NT2/D1 (cell line): ENCODE measurements at regions not wholly inside any gene's neighbourhood (a gene's known extent, or its start where the extent isn't known, plus 50 kb on each side); places are given as distances from the start of the nearest gene placed in this dataset.

Experiments used
- DNase-seq: peaks from one replicate; pipeline ENCODE4 v3.0.0-alpha.2; 2011; ENCODE audit warnings: low read depth, low spot score
- H3K27me3 ChIP-seq: 2 replicates; pipeline ENCODE4 v1.6.0; 2011; ENCODE audit warnings: mild to moderate bottlenecking; ENCODE audit not compliant: insufficient read length, insufficient read depth
- H3K36me3 ChIP-seq: 2 replicates; pipeline ENCODE4 v1.6.1; 2011; ENCODE audit warnings: mild to moderate bottlenecking, low read length, mixed read lengths; ENCODE audit not compliant: insufficient read depth, insufficient read length
- H3K4me1 ChIP-seq: 2 replicates; pipeline ENCODE4 v1.5.1; 2011; ENCODE audit not compliant: insufficient read depth, insufficient read length
- H3K4me3 ChIP-seq: 2 replicates; pipeline ENCODE4 v1.5.1; 2011; ENCODE audit warnings: low read depth; ENCODE audit not compliant: insufficient read length
- H3K9ac ChIP-seq: 2 replicates; pipeline ENCODE4 v1.6.0; 2011; ENCODE audit warnings: low read depth; ENCODE audit not compliant: insufficient read length
- H3K9me3 ChIP-seq: 2 replicates; pipeline ENCODE4 v1.5.1; 2011; ENCODE audit warnings: mild to moderate bottlenecking, low read length; ENCODE audit not compliant: insufficient read depth
- SUZ12 ChIP-seq: IDR thresholded peaks from 2 replicates; pipeline ENCODE4 v1.6.1; 2011; ENCODE audit not compliant: insufficient read length, insufficient read depth; ENCODE audit errors: extremely low read depth
- YY1 ChIP-seq: IDR thresholded peaks from 2 replicates; pipeline ENCODE4 v1.6.1; 2011; ENCODE audit not compliant: insufficient read length, insufficient read depth
- ZNF274 ChIP-seq: IDR thresholded peaks from 2 replicates; pipeline ENCODE4 v1.6.1; 2011; ENCODE audit warnings: mild to moderate bottlenecking, low read depth, low read length

- H3K27me3 ChIP-seq: no peaks in the 10 kb centered on the region
- H3K36me3 ChIP-seq: no peaks in the 10 kb centered on the region
- no peaks in the 10 kb centered on the region for H3K4me1 ChIP-seq
- H3K9ac ChIP-seq: no peak overlapping the region
- no peak for DNase-seq
- no peak overlapping the region for H3K4me3 ChIP-seq
- TF ChIP-seq ZNF274 (no peak), YY1 (no peak), SUZ12 (no peak)
- H3K9me3 ChIP-seq: no peaks in the 10 kb centered on the region
These were observed 267.5 kb upstream of the GRIA1 start for GRCh38 chr5:153222936-153223335.

GRCh38 chr5:153223376-153223775 lies 267.1 kb upstream of the GRIA1 start:
- Histone ChIP-seq H3K27me3 (no peaks in the 10 kb centered on the region), H3K4me3 (no peak overlapping the region), H3K36me3 (no peaks in the 10 kb centered on the region), H3K9ac (no peak overlapping the region), H3K9me3 (no peaks in the 10 kb centered on the region), H3K4me1 (no peaks in the 10 kb centered on the region)
- no peak for TF ChIP-seq ZNF274
- no peak for TF ChIP-seq SUZ12
- no peak for TF ChIP-seq YY1
- DNase-seq: no peak

- Histone ChIP-seq H3K4me3 (no peak overlapping the region), H3K9me3 (no peaks in the 10 kb centered on the region), H3K27me3 (no peaks in the 10 kb centered on the region), H3K36me3 (no peaks in the 10 kb centered on the region), H3K9ac (no peak overlapping the region), H3K4me1 (no peaks in the 10 kb centered on the region)
- DNase-seq: no peak
- TF ChIP-seq ZNF274: no peak
- no peak for TF ChIP-seq SUZ12
- TF ChIP-seq YY1: no peak
These were observed 265.8 kb upstream of the GRIA1 start for GRCh38 chr5:153224651-153225050.

GRCh38 chr5:153233933-153234332 lies 256.5 kb upstream of the GRIA1 start:
- H3K36me3 ChIP-seq: no peaks in the 10 kb centered on the region
- no peaks in the 10 kb centered on the region for H3K9me3 ChIP-seq
- H3K9ac ChIP-seq: no peak overlapping the region
- no peaks in the 10 kb centered on the region for H3K4me1 ChIP-seq
- no peak for TF ChIP-seq ZNF274
- no peak for TF ChIP-seq YY1
- TF ChIP-seq SUZ12: no peak
- no peaks in the 10 kb centered on the region for H3K27me3 ChIP-seq
- no peak overlapping the region for H3K4me3 ChIP-seq
- DNase-seq: no peak

- no peak overlapping the region for H3K9ac ChIP-seq
- H3K9me3 ChIP-seq: no peaks in the 10 kb centered on the region
- no peak overlapping the region for H3K4me3 ChIP-seq
- TF ChIP-seq YY1 (no peak), SUZ12 (no peak), ZNF274 (no peak)
- DNase-seq: no peak
- H3K36me3 ChIP-seq: no peaks in the 10 kb centered on the region
- H3K4me1 ChIP-seq: no peaks in the 10 kb centered on the region
- H3K27me3 ChIP-seq: no peaks in the 10 kb centered on the region
These were observed 254.2 kb upstream of the GRIA1 start for GRCh38 chr5:153236319-153236718.

GRCh38 chr5:153237671-153238332 lies 252.7 kb upstream of the GRIA1 start:
- H3K36me3 ChIP-seq: no peaks in the 10 kb centered on the region
- no peak for TF ChIP-seq ZNF274
- H3K4me1 ChIP-seq: no peaks in the 10 kb centered on the region

GRCh38 chr5:153257381-153257780 lies 233.1 kb upstream of the GRIA1 start:
- Histone ChIP-seq H3K4me1 (no peaks in the 10 kb centered on the region), H3K9ac (no peak overlapping the region), H3K9me3 (no peaks in the 10 kb centered on the region), H3K36me3 (no peaks in the 10 kb centered on the region), H3K4me3 (no peak overlapping the region), H3K27me3 (no peaks in the 10 kb centered on the region)
- TF ChIP-seq YY1 (no peak), ZNF274 (no peak), SUZ12 (no peak)
- DNase-seq: no peak

More at GRCh38 chr5:153237671-153238332, 252.7 kb upstream of the GRIA1 start:
- DNase-seq: no peak
- Histone ChIP-seq H3K4me3 (no peak overlapping the region), H3K9ac (no peak overlapping the region), H3K9me3 (no peaks in the 10 kb centered on the region), H3K27me3 (no peaks in the 10 kb centered on the region)
